ENCODE measurements at regions not wholly inside any gene's neighbourhood (a gene's known extent, or its start where the extent isn't known, plus 50 kb on each side); places are given as distances from the start of the nearest gene placed in this dataset.

DNA sequence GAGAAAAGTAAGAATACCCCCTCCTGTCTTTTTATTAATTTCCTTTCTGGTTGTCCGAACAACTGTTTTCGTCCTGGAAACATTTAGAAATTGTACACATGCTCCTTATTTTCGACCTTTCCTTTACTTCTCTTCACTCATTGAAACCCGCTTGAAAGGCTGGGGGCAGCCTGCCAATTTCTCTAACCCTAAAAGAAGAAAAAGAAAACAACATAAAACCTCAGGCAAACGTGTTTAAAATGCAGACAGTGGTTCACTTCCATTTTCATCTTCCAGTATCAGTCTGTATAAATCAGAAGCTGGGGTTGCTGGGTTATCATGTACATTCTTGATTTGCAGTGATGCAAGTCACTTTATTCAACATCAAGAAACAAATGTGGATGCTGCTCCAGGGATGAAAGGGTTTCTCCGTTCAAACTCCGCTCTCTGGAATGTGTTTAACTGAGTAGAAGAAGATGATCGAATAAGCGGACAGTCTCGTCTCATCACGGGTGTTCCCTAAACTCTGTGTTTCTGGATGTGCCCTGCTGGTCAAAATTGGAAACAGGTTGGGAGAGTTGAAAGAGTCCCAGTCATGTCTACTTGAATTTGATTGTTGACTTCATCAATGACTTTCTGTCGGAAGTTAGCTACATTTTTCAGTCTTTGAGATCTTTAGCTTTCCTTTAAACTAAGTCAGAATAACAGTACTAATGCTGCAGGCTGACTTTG is 1042.2 kb downstream of the BCL11B start:
- no peak for TF ChIP-seq GABPA (IDR thresholded peaks at IDR 0.05; ENCODE audit: low read depth)
- TF ChIP-seq, protein P1, sequence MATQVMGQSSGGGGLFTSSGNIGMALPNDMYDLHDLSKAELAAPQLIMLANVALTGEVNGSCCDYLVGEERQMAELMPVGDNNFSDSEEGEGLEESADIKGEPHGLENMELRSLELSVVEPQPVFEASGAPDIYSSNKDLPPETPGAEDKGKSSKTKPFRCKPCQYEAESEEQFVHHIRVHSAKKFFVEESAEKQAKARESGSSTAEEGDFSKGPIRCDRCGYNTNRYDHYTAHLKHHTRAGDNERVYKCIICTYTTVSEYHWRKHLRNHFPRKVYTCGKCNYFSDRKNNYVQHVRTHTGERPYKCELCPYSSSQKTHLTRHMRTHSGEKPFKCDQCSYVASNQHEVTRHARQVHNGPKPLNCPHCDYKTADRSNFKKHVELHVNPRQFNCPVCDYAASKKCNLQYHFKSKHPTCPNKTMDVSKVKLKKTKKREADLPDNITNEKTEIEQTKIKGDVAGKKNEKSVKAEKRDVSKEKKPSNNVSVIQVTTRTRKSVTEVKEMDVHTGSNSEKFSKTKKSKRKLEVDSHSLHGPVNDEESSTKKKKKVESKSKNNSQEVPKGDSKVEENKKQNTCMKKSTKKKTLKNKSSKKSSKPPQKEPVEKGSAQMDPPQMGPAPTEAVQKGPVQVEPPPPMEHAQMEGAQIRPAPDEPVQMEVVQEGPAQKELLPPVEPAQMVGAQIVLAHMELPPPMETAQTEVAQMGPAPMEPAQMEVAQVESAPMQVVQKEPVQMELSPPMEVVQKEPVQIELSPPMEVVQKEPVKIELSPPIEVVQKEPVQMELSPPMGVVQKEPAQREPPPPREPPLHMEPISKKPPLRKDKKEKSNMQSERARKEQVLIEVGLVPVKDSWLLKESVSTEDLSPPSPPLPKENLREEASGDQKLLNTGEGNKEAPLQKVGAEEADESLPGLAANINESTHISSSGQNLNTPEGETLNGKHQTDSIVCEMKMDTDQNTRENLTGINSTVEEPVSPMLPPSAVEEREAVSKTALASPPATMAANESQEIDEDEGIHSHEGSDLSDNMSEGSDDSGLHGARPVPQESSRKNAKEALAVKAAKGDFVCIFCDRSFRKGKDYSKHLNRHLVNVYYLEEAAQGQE (IDR thresholded peaks at IDR 0.05; ENCODE audit: insufficient replicate concordance, low read depth), result no peak
- TF ChIP-seq POLR2AphosphoS5 (IDR thresholded peaks at IDR 0.05; ENCODE audit: low read depth), result no peak
- TF ChIP-seq CTCF (IDR thresholded peaks at IDR 0.05; ENCODE audit: insufficient read depth, low read length), result no peak
- no peak for TF ChIP-seq SPI1 (IDR thresholded peaks at IDR 0.05; ENCODE audit: borderline replicate concordance, low read depth)
- no peaks in the 10 kb centered on the region for H3K27me3 ChIP-seq (ENCODE audit: insufficient read depth, poor library complexity, severe bottlenecking)
- H3K27ac ChIP-seq (replicated peaks), result no peak overlapping the region
- no peak for DNase-seq (ENCODE audit: low read depth in 1 of 2, low spot score in 1 of 2)
- H3K4me3 ChIP-seq (replicated peaks; ENCODE audit: insufficient read depth, low read length), result no peak overlapping the region

DNA sequence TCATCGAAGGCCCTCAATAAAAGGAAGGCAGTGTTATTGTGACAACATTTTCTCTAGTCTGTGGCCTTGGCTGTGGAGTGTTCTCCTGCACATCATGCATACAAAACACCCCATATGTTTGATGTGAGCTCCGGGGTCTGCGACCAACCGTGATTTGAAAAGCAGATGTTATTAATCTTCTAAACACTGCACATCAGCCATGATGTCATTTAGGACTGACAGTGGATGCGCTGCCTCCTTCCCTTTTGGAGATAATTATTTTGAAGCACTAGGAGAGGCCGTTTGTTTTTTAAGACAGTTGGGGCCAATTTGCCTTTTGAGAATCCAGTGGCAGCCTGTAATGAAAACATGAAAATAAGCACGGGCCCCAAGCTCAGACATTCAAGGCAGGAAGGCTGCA is 1041.6 kb downstream of the BCL11B start:
- DNase-seq (ENCODE audit: low read depth in 1 of 2, low spot score in 1 of 2), result no peak
- Histone ChIP-seq H3K4me3 (replicated peaks; ENCODE audit: insufficient read depth, low read length) (no peak overlapping the region), H3K27me3 (ENCODE audit: insufficient read depth, poor library complexity, severe bottlenecking) (no peaks in the 10 kb centered on the region), H3K27ac (replicated peaks) (no peak overlapping the region)
- TF ChIP-seq POLR2AphosphoS5 (IDR thresholded peaks at IDR 0.05; ENCODE audit: low read depth), result no peak
- no peak for TF ChIP-seq SPI1 (IDR thresholded peaks at IDR 0.05; ENCODE audit: borderline replicate concordance, low read depth)
- no peak for TF ChIP-seq CTCF (IDR thresholded peaks at IDR 0.05; ENCODE audit: insufficient read depth, low read length)
- TF ChIP-seq GABPA (IDR thresholded peaks at IDR 0.05; ENCODE audit: low read depth), result no peak
- TF ChIP-seq, protein P1 (IDR thresholded peaks at IDR 0.05; ENCODE audit: insufficient replicate concordance, low read depth), result no peak

DNA sequence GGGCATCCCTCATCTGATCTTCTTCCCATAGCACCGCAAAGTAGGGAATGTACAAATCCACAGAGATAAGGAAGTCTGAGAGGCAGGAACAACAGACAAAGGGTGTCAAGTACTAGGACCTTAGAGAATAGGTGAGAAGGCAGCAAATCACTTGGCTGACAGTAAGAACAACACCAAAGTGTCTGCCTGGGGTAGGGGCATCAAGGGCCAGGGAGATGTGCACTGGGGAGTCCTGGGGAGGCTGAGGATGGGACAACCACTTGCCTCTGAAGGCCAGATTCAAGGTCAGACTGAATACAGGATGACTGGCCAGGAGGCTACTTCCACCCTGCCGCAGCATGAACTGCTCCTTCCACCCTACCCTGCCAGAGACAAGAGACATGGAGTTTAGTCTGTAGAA is 1040.8 kb downstream of the BCL11B start:
- H3K4me3 ChIP-seq (replicated peaks; ENCODE audit: insufficient read depth, low read length), result no peak overlapping the region
- no peak for TF ChIP-seq POLR2AphosphoS5 (IDR thresholded peaks at IDR 0.05; ENCODE audit: low read depth)
- TF ChIP-seq, protein P1 (IDR thresholded peaks at IDR 0.05; ENCODE audit: insufficient replicate concordance, low read depth), result no peak
- no peak for TF ChIP-seq CTCF (IDR thresholded peaks at IDR 0.05; ENCODE audit: insufficient read depth, low read length)
- TF ChIP-seq GABPA (IDR thresholded peaks at IDR 0.05; ENCODE audit: low read depth), result no peak
- no peak for TF ChIP-seq SPI1 (IDR thresholded peaks at IDR 0.05; ENCODE audit: borderline replicate concordance, low read depth)

More for the DNA sequence above, 1040.8 kb downstream of the BCL11B start:
- H3K27me3 ChIP-seq (ENCODE audit: insufficient read depth, poor library complexity, severe bottlenecking), result no peaks in the 10 kb centered on the region
- DNase-seq (ENCODE audit: low read depth in 1 of 2, low spot score in 1 of 2), result no peak
- H3K27ac ChIP-seq (replicated peaks), result no peak overlapping the region
